Lower leg skin (tissue), 4 donors: ENCODE measurements at regions not wholly inside any gene's neighbourhood (a gene's known extent, or its start where the extent isn't known, plus 50 kb on each side); places are given as distances from the start of the nearest gene placed in this dataset.
"Not testable (repeated sequence)": the region's sequence is repeated elsewhere in the genome, so short reads cannot be mapped to it uniquely, and the experiment has no call there.

Experiments used
- DNase-seq, 2 donors: peaks; one replicate each; pipeline ENCODE4 v3.0.0-alpha.2; 2019; ENCODE audit warnings: low spot score in 2 of 2
- H3K4me3 ChIP-seq: fragments of 200-600 bp; sonication (generic); 2 replicates; pipeline ENCODE4 v1.5.1; 2017; ENCODE audit warnings: mild to moderate bottlenecking, low read depth; ENCODE audit not compliant: poor library complexity, severe bottlenecking
- CTCF ChIP-seq, 3 donors: fragments of 450-650 bp; IDR thresholded peaks; one replicate each; pipeline ENCODE4 v1.5.1; 2016; ENCODE audit warnings: antibody characterized with exemption in 3 of 3, mild to moderate bottlenecking in 3 of 3, moderate library complexity in 2 of 3
- POLR2A ChIP-seq, 2 donors: fragments of 450-650 bp; IDR thresholded peaks; one replicate each; pipeline ENCODE4 v1.6.1; 2016 to 2017; ENCODE audit warnings: antibody characterized with exemption in 2 of 2, mild to moderate bottlenecking in 1 of 2, moderate library complexity in 1 of 2
- WGBS, 2 donors: methylation state at CpG; one replicate each; pipeline ENCODE4 v1.1.5; 2018; 5-methylcytosine and 5-hydroxymethylcytosine counted together
- intact Hi-C: fragments of 100-400 bp; cut with DNase I; formaldehyde crosslinking; loops from one replicate; pipeline ENCODE4 v1.15.0; 2023; ENCODE audit warnings: low total_unique reads

GRCh38 chr2:208595386-208596275 lies 189.0 kb downstream of the PTH2R start:
- no peak for DNase-seq
- intact Hi-C loops: no loop called here
- TF ChIP-seq POLR2A (IDR thresholded peaks at IDR 0.05) (no peak), CTCF (IDR thresholded peaks at IDR 0.05) (no peak)
- no peak overlapping the region for H3K4me3 ChIP-seq
- 67 to 73% methylated on average over 3 of the region's 3 CpGs for WGBS, 2 donors

GRCh38 chr2:208607694-208608093 lies 201.1 kb downstream of the PTH2R start:
- no peak overlapping the region for H3K4me3 ChIP-seq
- TF ChIP-seq POLR2A (IDR thresholded peaks at IDR 0.05) (no peak), CTCF (IDR thresholded peaks at IDR 0.05) (no peak)
- 67 to 81% methylated on average over 4 of the region's 4 CpGs for WGBS, 2 donors
- intact Hi-C loops: no loop called here
- DNase-seq: no peak

- H3K4me3 ChIP-seq: no peak overlapping the region
- TF ChIP-seq POLR2A (IDR thresholded peaks at IDR 0.05) (no peak), CTCF (IDR thresholded peaks at IDR 0.05) (no peak)
- no peak for DNase-seq
- intact Hi-C loops: no loop called here
- WGBS, 2 donors: 69 to 85% methylated on average over 1 of the region's 1 CpG
These were observed 201.7 kb downstream of the PTH2R start for GRCh38 chr2:208608122-208608835.

- TF ChIP-seq POLR2A (IDR thresholded peaks at IDR 0.05) (no peak), CTCF (IDR thresholded peaks at IDR 0.05) (no peak)
- 58 to 60% methylated on average over 2 of the region's 2 CpGs for WGBS, 2 donors
- H3K4me3 ChIP-seq: no peak overlapping the region
- intact Hi-C loops: no loop called here
- no peak for DNase-seq
These were observed 202.7 kb downstream of the PTH2R start for GRCh38 chr2:208609166-208609804.

- H3K4me3 ChIP-seq, DNase-seq, intact Hi-C loops: not testable (repeated sequence)
- WGBS, 2 donors: 78 to 79% methylated on average over 1 of the region's 1 CpG
These were observed 209.1 kb downstream of the PTH2R start for GRCh38 chr2:208615675-208616074.

- no peak for TF ChIP-seq CTCF (IDR thresholded peaks at IDR 0.05)
- no peak for TF ChIP-seq POLR2A (IDR thresholded peaks at IDR 0.05)
- WGBS, 2 donors: 89 to 92% methylated on average over 4 of the region's 4 CpGs
- DNase-seq: no peak
- H3K4me3 ChIP-seq: no peak overlapping the region
- intact Hi-C loops: no loop called here
These were observed 211.6 kb downstream of the PTH2R start for GRCh38 chr2:208618220-208618619.
